ENCODE measurements at regions not wholly inside any gene's neighbourhood (a gene's known extent, or its start where the extent isn't known, plus 50 kb on each side); places are given as distances from the start of the nearest gene placed in this dataset.

GRCh38 chr15:87763837-87764236 is 492.7 kb downstream of the NTRK3 start:
- CTCF ChIA-PET, result no interaction called here
- no peaks in the 10 kb centered on the region for H3K27me3 ChIP-seq (ENCODE audit: insufficient read depth, low read depth)
- no peaks in the 10 kb centered on the region for H3K9me3 ChIP-seq (ENCODE audit: insufficient read depth, low read depth)
- H2AFZ ChIP-seq, result no peak overlapping the region
- no peaks in the 10 kb centered on the region for H3K4me1 ChIP-seq (replicated peaks; ENCODE audit: insufficient read depth)
- no peaks in the 10 kb centered on the region for H3F3A ChIP-seq (ENCODE audit: insufficient read depth, low read depth)
- intact Hi-C loops (cut with micrococcal nuclease; ENCODE audit: unreplicated experiment), result no loop called here
- no peak for TF ChIP-seq EZH2 (IDR thresholded peaks at IDR 0.05; ENCODE audit: low read depth)
- no peak for TF ChIP-seq CTCF (conservative IDR thresholded peaks at IDR 0.05)
- H3K36me3 ChIP-seq (ENCODE audit: low read depth), result no peaks in the 10 kb centered on the region
- no peak overlapping the region for H3K4me2 ChIP-seq
- no peak for DNase-seq
- H4K20me1 ChIP-seq (ENCODE audit: insufficient read depth), result no peaks in the 10 kb centered on the region; the same call in 1 of the 2 replicates
- H3K27ac ChIP-seq, result no peak overlapping the region
- POLR2A ChIA-PET (ENCODE audit: unreplicated experiment), result no interaction called here
- H3K79me2 ChIP-seq (ENCODE audit: low read depth), result no peaks in the 10 kb centered on the region
- BruUV-seq (replicated peaks), result no TSS peak
- no peaks in the 10 kb centered on the region for H3K9me2 ChIP-seq (ENCODE audit: insufficient read depth)
- H3K4me3 ChIP-seq, result no peak overlapping the region

- Histone ChIP-seq H3K27me3 (ENCODE audit: insufficient read depth, low read depth) (no peaks in the 10 kb centered on the region), H3K36me3 (ENCODE audit: low read depth) (no peaks in the 10 kb centered on the region), H3K4me3 (no peak overlapping the region), H3K4me2 (no peak overlapping the region), H4K20me1 (ENCODE audit: insufficient read depth) (no peaks in the 10 kb centered on the region; the same call in 1 of the 2 replicates), H3K27ac (no peak overlapping the region), H3K9me3 (ENCODE audit: insufficient read depth, low read depth) (no peaks in the 10 kb centered on the region), H3K4me1 (replicated peaks; ENCODE audit: insufficient read depth) (no peaks in the 10 kb centered on the region), H2AFZ (no peak overlapping the region), H3F3A (ENCODE audit: insufficient read depth, low read depth) (no peaks in the 10 kb centered on the region), H3K79me2 (ENCODE audit: low read depth) (no peaks in the 10 kb centered on the region), H3K9me2 (ENCODE audit: insufficient read depth) (no peaks in the 10 kb centered on the region)
- intact Hi-C loops (cut with micrococcal nuclease; ENCODE audit: unreplicated experiment), result no loop called here
- ChIA-PET CTCF (no interaction called here), POLR2A (ENCODE audit: unreplicated experiment) (no interaction called here)
- TF ChIP-seq CTCF (conservative IDR thresholded peaks at IDR 0.05), result no peak
- TF ChIP-seq EZH2 (IDR thresholded peaks at IDR 0.05; ENCODE audit: low read depth), result no peak
- BruUV-seq (replicated peaks), result no TSS peak
- no peak for DNase-seq
Observed at GRCh38 chr15:87761736-87762509, 494.6 kb downstream of the NTRK3 start.

DNA sequence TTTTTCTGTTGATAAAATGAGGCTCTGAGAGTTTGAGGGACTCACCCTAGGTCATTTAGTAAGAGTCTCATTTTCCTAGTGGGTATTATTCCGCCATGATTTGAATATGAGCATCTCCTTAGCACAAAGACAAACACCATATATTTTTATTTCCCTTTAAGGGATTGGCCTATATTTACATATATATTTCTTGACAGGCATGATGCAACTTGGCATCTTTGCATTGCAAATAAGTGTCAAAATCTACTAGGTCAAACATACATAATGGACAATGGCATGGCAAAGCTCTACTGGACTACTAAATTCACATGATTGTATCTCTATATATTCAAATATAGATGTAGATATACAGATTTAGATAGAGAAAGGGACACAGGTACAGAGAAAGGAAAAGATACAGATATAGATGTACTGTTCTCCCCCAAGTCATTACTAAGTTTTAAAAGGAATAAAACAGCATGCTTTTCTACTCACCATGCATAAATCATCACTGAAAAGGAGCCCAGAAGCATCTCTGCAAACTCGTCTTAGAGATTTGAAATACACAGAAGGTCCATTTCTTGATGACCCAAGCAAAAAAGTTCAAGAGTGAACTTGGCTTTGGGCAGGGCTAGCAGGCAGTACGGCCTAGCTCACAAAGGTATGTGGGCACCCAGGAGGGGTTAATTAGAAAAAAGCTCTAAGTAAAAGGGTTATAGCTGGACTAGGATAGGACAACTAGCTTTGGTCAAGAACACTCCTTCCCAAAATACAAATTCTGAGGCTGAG is 495.8 kb downstream of the NTRK3 start:
- CTCF ChIA-PET, result no interaction called here
- H2AFZ ChIP-seq, result no peak overlapping the region
- DNase-seq, result no peak
- no peak overlapping the region for H3K27ac ChIP-seq
- no peaks in the 10 kb centered on the region for H3K9me3 ChIP-seq (ENCODE audit: insufficient read depth, low read depth)
- H3K27me3 ChIP-seq (ENCODE audit: insufficient read depth, low read depth), result no peaks in the 10 kb centered on the region
- intact Hi-C loops (cut with micrococcal nuclease; ENCODE audit: unreplicated experiment), result no loop called here
- H3K36me3 ChIP-seq (ENCODE audit: low read depth), result no peaks in the 10 kb centered on the region
- H3K4me1 ChIP-seq (replicated peaks; ENCODE audit: insufficient read depth), result no peaks in the 10 kb centered on the region
- TF ChIP-seq CTCF (conservative IDR thresholded peaks at IDR 0.05) (no peak), EZH2 (IDR thresholded peaks at IDR 0.05; ENCODE audit: low read depth) (no peak)
- H3K4me3 ChIP-seq, result no peak overlapping the region
- no peaks in the 10 kb centered on the region for H3K9me2 ChIP-seq (ENCODE audit: insufficient read depth)
- no peaks in the 10 kb centered on the region; the same call in 1 of the 2 replicates for H4K20me1 ChIP-seq (ENCODE audit: insufficient read depth)
- no TSS peak for BruUV-seq (replicated peaks)
- no peaks in the 10 kb centered on the region for H3K79me2 ChIP-seq (ENCODE audit: low read depth)
- POLR2A ChIA-PET (ENCODE audit: unreplicated experiment), result no interaction called here
- H3K4me2 ChIP-seq, result no peak overlapping the region
- no peaks in the 10 kb centered on the region for H3F3A ChIP-seq (ENCODE audit: insufficient read depth, low read depth)

All from PC-9 (cell line).